ENCODE measurements at regions not wholly inside any gene's neighbourhood (a gene's known extent, or its start where the extent isn't known, plus 50 kb on each side); places are given as distances from the start of the nearest gene placed in this dataset.
"Not testable (repeated sequence)": the region's sequence is repeated elsewhere in the genome, so short reads cannot be mapped to it uniquely, and the experiment has no call there.

- TF ChIP-seq CTCF, POLR2A, POLR2AphosphoS5 (IDR thresholded peaks at IDR 0.05): not testable (repeated sequence)
These were observed 166.0 kb downstream of the FGF1 start for GRCh38 chr5:142519913-142520312.
